ENCODE measurements at regions not wholly inside any gene's neighbourhood (a gene's known extent, or its start where the extent isn't known, plus 50 kb on each side); places are given as distances from the start of the nearest gene placed in this dataset.
"Not testable (repeated sequence)": the region's sequence is repeated elsewhere in the genome, so short reads cannot be mapped to it uniquely, and the experiment has no call there.

GRCh38 chr15:63434576-63435186, 53.0 kb upstream of the CA12 start:
- peak in 1 of 11 donors; percentile 26 for DNase-seq (ENCODE audit: extremely low read depth in 1 of 11, low read depth in 9 of 11, low spot score in 4 of 11)

GRCh38 chr15:63435204-63435820, 53.7 kb upstream of the CA12 start:
- no peak for DNase-seq (ENCODE audit: extremely low read depth in 1 of 11, low read depth in 9 of 11, low spot score in 4 of 11)

GRCh38 chr15:63436341-63436740, 54.7 kb upstream of the CA12 start:
- no peak for DNase-seq (ENCODE audit: extremely low read depth in 1 of 11, low read depth in 9 of 11, low spot score in 4 of 11)

GRCh38 chr15:63436872-63437375, 55.3 kb upstream of the CA12 start:
- peak; percentile 55 to 85 (median 72) for DNase-seq (ENCODE audit: extremely low read depth in 1 of 11, low read depth in 9 of 11, low spot score in 4 of 11)

- no peak for DNase-seq (ENCODE audit: extremely low read depth in 1 of 11, low read depth in 9 of 11, low spot score in 4 of 11)
Observed at GRCh38 chr15:63439536-63440264, 58.1 kb upstream of the CA12 start.

GRCh38 chr15:63440265-63440648, 58.6 kb upstream of the CA12 start:
- no peak for DNase-seq (ENCODE audit: extremely low read depth in 1 of 11, low read depth in 9 of 11, low spot score in 4 of 11)

- no peak for DNase-seq (ENCODE audit: extremely low read depth in 1 of 11, low read depth in 9 of 11, low spot score in 4 of 11)
Observed at GRCh38 chr15:63440756-63441155, 59.1 kb upstream of the CA12 start.

GRCh38 chr15:63441266-63441665, 59.6 kb upstream of the CA12 start:
- DNase-seq (ENCODE audit: extremely low read depth in 1 of 11, low read depth in 9 of 11, low spot score in 4 of 11) = no peak

- no peak for DNase-seq (ENCODE audit: extremely low read depth in 1 of 11, low read depth in 9 of 11, low spot score in 4 of 11)
Observed at GRCh38 chr15:63442080-63442479, 60.4 kb upstream of the CA12 start.

GRCh38 chr15:63444611-63445010, 59.8 kb upstream of the USP3 start:
- DNase-seq (ENCODE audit: extremely low read depth in 1 of 11, low read depth in 9 of 11, low spot score in 4 of 11) = no peak

- DNase-seq (ENCODE audit: extremely low read depth in 1 of 11, low read depth in 9 of 11, low spot score in 4 of 11) = no peak
Observed at GRCh38 chr15:63446255-63446654, 58.1 kb upstream of the USP3 start.

GRCh38 chr15:63447017-63447676, 57.2 kb upstream of the USP3 start:
- no peak for DNase-seq (ENCODE audit: extremely low read depth in 1 of 11, low read depth in 9 of 11, low spot score in 4 of 11)

GRCh38 chr15:63448266-63448665, 56.1 kb upstream of the USP3 start:
- no peak for DNase-seq (ENCODE audit: extremely low read depth in 1 of 11, low read depth in 9 of 11, low spot score in 4 of 11)

- not testable (repeated sequence) for DNase-seq (ENCODE audit: extremely low read depth in 1 of 11, low read depth in 9 of 11, low spot score in 4 of 11)
Observed at GRCh38 chr15:63448872-63449555, 55.4 kb upstream of the USP3 start.

- no peak for DNase-seq (ENCODE audit: extremely low read depth in 1 of 11, low read depth in 9 of 11, low spot score in 4 of 11)
Observed at GRCh38 chr15:63449731-63450130, 54.7 kb upstream of the USP3 start.

GRCh38 chr15:63450884-63451225, 53.5 kb upstream of the USP3 start:
- no peak for DNase-seq (ENCODE audit: extremely low read depth in 1 of 11, low read depth in 9 of 11, low spot score in 4 of 11)

- no peak for DNase-seq (ENCODE audit: extremely low read depth in 1 of 11, low read depth in 9 of 11, low spot score in 4 of 11)
Observed at GRCh38 chr15:63451671-63452315, 52.6 kb upstream of the USP3 start.

GRCh38 chr15:63452552-63453136, 51.7 kb upstream of the USP3 start:
- no peak for DNase-seq (ENCODE audit: extremely low read depth in 1 of 11, low read depth in 9 of 11, low spot score in 4 of 11)
